Loucy (cell line): ENCODE measurements at regions not wholly inside any gene's neighbourhood (a gene's known extent, or its start where the extent isn't known, plus 50 kb on each side); places are given as distances from the start of the nearest gene placed in this dataset.

ENCODE experiments used
- EZH2phosphoT487 ChIP-seq: fragments of 200-600 bp; IDR thresholded peaks from 2 replicates; pipeline ENCODE4 v1.6.1; 2018; ENCODE audit warnings: antibody characterized with exemption, mild to moderate bottlenecking, moderate library complexity, borderline replicate concordance
- TF ChIP-seq, protein P1 (sequence below): fragments of 200-600 bp; sonication (generic); conservative IDR thresholded peaks from 2 replicates; pipeline ENCODE4 v1.5.1; 2014; ENCODE audit warnings: mild to moderate bottlenecking, antibody characterized with exemption, low read length

DNA sequence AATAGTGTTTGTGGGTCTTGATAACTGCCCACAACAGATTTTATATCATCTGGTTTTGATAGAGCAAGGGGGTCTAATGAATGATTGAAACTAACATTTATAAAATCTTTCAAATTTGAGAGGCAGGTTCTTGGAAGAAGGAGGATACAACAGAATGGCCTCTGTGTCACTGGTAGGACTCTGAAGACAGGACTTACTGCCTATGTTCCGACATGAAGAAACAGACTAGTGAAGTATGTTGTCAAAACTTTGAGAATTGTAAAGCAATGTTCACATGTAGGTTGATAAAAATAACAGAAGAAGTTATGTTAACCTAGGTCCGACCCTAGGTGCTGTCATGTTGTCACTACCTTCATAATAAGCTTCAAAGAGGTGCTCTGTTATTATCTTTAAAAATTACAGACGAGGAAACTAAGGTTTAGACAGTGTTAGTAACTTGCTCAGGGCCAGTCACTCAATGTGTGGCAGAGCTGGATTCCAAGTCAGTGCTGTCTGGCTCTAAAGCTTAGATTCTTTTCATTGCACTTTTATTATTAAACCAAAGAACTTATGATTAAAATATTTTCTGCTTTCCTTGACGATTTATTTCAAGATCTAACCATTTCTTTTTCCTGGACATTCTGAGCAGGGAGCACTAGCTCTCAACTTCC, 146.2 kb downstream of the RPIA start:
- TF ChIP-seq, protein P1, sequence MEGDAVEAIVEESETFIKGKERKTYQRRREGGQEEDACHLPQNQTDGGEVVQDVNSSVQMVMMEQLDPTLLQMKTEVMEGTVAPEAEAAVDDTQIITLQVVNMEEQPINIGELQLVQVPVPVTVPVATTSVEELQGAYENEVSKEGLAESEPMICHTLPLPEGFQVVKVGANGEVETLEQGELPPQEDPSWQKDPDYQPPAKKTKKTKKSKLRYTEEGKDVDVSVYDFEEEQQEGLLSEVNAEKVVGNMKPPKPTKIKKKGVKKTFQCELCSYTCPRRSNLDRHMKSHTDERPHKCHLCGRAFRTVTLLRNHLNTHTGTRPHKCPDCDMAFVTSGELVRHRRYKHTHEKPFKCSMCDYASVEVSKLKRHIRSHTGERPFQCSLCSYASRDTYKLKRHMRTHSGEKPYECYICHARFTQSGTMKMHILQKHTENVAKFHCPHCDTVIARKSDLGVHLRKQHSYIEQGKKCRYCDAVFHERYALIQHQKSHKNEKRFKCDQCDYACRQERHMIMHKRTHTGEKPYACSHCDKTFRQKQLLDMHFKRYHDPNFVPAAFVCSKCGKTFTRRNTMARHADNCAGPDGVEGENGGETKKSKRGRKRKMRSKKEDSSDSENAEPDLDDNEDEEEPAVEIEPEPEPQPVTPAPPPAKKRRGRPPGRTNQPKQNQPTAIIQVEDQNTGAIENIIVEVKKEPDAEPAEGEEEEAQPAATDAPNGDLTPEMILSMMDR = no peak
- TF ChIP-seq EZH2phosphoT487 = no peak
